ENCODE measurements at regions not wholly inside any gene's neighbourhood (a gene's known extent, or its start where the extent isn't known, plus 50 kb on each side); places are given as distances from the start of the nearest gene placed in this dataset.

- Histone ChIP-seq H3K27me3 (replicated peaks in 1 of 2; ENCODE audit: control insufficient read depth in 2 of 2, extremely low read depth in 1 of 2, insufficient read depth in 2 of 2, low read length in 1 of 2) (no peaks in the 10 kb centered on the region), H3K27ac (ENCODE audit: low read length) (peak overlapping the region; percentile 86), H3K36me3 (ENCODE audit: control insufficient read depth in 2 of 2, extremely low read depth in 1 of 2, insufficient read depth in 1 of 2, low read length in 1 of 2) (no peaks in the 10 kb centered on the region), H3K9me3 (no peaks in the 10 kb centered on the region), H3K4me3 (ENCODE audit: control insufficient read depth in 1 of 2, extremely low read depth in 1 of 2, low read length in 1 of 2) (no peak overlapping the region), H3K4me1 (ENCODE audit: control insufficient read depth in 1 of 2, extremely low read depth in 1 of 2, insufficient read depth in 2 of 2, low read length in 2 of 2) (peaks cover 24% of the 10 kb centered on the region in 2 experiments)
- DNase-seq (no peak), ATAC-seq (replicated peaks in 1 of 4) (no peak)
- H3K27me3 Mint-ChIP-seq = no peaks in the 10 kb centered on the region
- H3K4me1 Mint-ChIP-seq = peaks cover 18 to 32% (median 32%) of the 10 kb centered on the region in 3 donors
- H3K27ac Mint-ChIP-seq = peak overlapping the region; percentile 98 to 99
- CTCF ChIA-PET = no interaction called here
- no CpG with 5 or more reads among the region's 1 CpG for WGBS (ENCODE audit: insufficient coverage)
- H3K9me3 Mint-ChIP-seq = peaks cover 2 to 15% (median 4%) of the 10 kb centered on the region in 3 donors
- peaks cover 4% of the 10 kb centered on the region for H3K36me3 Mint-ChIP-seq
- H3K4me3 Mint-ChIP-seq = no peak overlapping the region
- POLR2A ChIA-PET = no interaction called here
These were observed 137.4 kb upstream of the DMAC1 start for GRCh38 chr9:7936996-7937395.

- Mint-ChIP-seq H3K4me1 (peaks cover 18 to 32% (median 32%) of the 10 kb centered on the region in 3 donors), H3K27me3 (no peaks in the 10 kb centered on the region), H3K36me3 (peaks cover 4% of the 10 kb centered on the region), H3K9me3 (peaks cover 2 to 15% (median 4%) of the 10 kb centered on the region in 3 donors), H3K27ac (peak overlapping the region; percentile 98 to 99), H3K4me3 (peak overlapping the region; percentile 58 to 78 (median 65))
- ChIA-PET CTCF (no interaction called here), POLR2A (interaction anchor here in 1 of 2 donors (1.0 kb wide), 1 partner anchor 132 kb away, joined by 3 read pairs; no protein-coding TSS in a partner anchor)
- no peaks in the 10 kb centered on the region for H3K36me3 ChIP-seq (ENCODE audit: control insufficient read depth in 2 of 2, extremely low read depth in 1 of 2, insufficient read depth in 1 of 2, low read length in 1 of 2)
- 69% methylated on average over 4 of the region's 4 CpGs for WGBS (ENCODE audit: insufficient coverage)
- H3K4me1 ChIP-seq (ENCODE audit: control insufficient read depth in 1 of 2, extremely low read depth in 1 of 2, insufficient read depth in 2 of 2, low read length in 2 of 2) = peaks cover 24% of the 10 kb centered on the region in 2 experiments
- peak overlapping the region; percentile 8 to 32 for H3K4me3 ChIP-seq (ENCODE audit: control insufficient read depth in 1 of 2, extremely low read depth in 1 of 2, low read length in 1 of 2)
- H3K27ac ChIP-seq (ENCODE audit: low read length) = peak overlapping the region; percentile 86
- DNase-seq = peak in 2 of 35 experiments; percentile 10
- ATAC-seq (replicated peaks in 1 of 4) = no peak
- H3K27me3 ChIP-seq (replicated peaks in 1 of 2; ENCODE audit: control insufficient read depth in 2 of 2, extremely low read depth in 1 of 2, insufficient read depth in 2 of 2, low read length in 1 of 2) = no peaks in the 10 kb centered on the region
- no peaks in the 10 kb centered on the region for H3K9me3 ChIP-seq
These were observed 136.6 kb upstream of the DMAC1 start for GRCh38 chr9:7936163-7936562.

DNA sequence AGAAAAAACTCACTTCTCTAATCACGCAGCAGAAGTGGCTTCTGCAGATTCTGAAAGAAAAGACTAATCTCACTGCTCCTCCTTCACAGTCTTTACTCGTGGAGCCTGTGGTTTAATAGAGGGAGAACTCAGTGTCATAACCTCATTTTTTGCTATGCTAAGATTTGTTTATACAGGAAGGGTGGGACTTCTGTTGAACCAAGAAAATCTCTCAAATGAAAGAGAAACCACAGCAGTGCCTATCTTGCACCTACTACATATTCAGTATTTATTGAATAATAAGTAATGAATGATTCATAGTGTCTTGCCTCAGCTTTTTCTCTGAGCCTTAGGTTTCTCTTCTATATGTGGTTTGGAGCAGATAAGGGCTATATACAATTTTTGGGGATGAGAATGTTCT lies 136.1 kb upstream of the DMAC1 start:
- peaks cover 24 to 27% of the 10 kb centered on the region in 2 experiments for H3K4me1 ChIP-seq (ENCODE audit: control insufficient read depth in 1 of 2, extremely low read depth in 1 of 2, insufficient read depth in 2 of 2, low read length in 2 of 2)
- Mint-ChIP-seq H3K9me3 (peaks cover 2 to 11% (median 4%) of the 10 kb centered on the region in 3 donors), H3K4me1 (peaks cover 23 to 37% (median 34%) of the 10 kb centered on the region in 3 donors), H3K4me3 (peak overlapping the region; percentile 58 to 78 (median 65)), H3K36me3 (peaks cover 4% of the 10 kb centered on the region), H3K27ac (peak overlapping the region; percentile 98 to 99), H3K27me3 (no peaks in the 10 kb centered on the region)
- no peaks in the 10 kb centered on the region for H3K36me3 ChIP-seq (ENCODE audit: control insufficient read depth in 2 of 2, extremely low read depth in 1 of 2, insufficient read depth in 1 of 2, low read length in 1 of 2)
- H3K9me3 ChIP-seq = no peaks in the 10 kb centered on the region
- CTCF ChIA-PET = no interaction called here
- H3K27me3 ChIP-seq (replicated peaks in 1 of 2; ENCODE audit: control insufficient read depth in 2 of 2, extremely low read depth in 1 of 2, insufficient read depth in 2 of 2, low read length in 1 of 2) = no peaks in the 10 kb centered on the region
- ATAC-seq (replicated peaks in 1 of 4) (peak; percentile 96 to 98 (median 97)), DNase-seq (peak in 12 of 35 experiments; percentile 0 to 69 (median 6))
- peak overlapping the region; percentile 8 to 32 for H3K4me3 ChIP-seq (ENCODE audit: control insufficient read depth in 1 of 2, extremely low read depth in 1 of 2, low read length in 1 of 2)
- POLR2A ChIA-PET = interaction anchor here in 1 of 2 donors (1.0 kb wide), 1 partner anchor 133 kb away, joined by 3 read pairs; no protein-coding TSS in a partner anchor
- H3K27ac ChIP-seq (ENCODE audit: low read length) = peak overlapping the region; percentile 86
- no CpG with 5 or more reads among the region's 2 CpGs for WGBS (ENCODE audit: insufficient coverage)

DNA sequence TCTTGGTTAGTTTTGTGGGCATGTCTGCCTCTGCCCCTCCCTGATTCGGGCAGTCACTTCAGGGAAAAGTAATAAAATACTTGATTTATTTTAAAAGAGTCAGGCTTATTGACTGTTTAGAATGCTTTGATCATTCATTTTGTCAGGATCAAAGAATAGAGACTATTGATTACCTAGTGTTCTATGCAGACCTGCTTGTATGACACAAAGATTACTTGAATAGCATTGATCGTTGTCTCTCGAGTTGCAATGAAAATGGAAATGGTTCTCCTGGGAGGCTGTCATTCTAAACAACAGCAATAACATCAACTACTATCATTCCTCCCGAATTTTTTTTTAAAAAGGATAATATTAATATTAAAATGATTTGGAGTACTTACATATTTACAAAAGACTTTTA lies 133.2 kb upstream of the DMAC1 start:
- Mint-ChIP-seq H3K9me3 (no peaks in the 10 kb centered on the region), H3K27ac (no peak overlapping the region), H3K4me3 (no peak overlapping the region), H3K4me1 (peaks cover 25 to 37% (median 37%) of the 10 kb centered on the region in 3 donors), H3K27me3 (no peaks in the 10 kb centered on the region), H3K36me3 (no peaks in the 10 kb centered on the region)
- no peak overlapping the region for H3K27ac ChIP-seq (ENCODE audit: low read length)
- no peaks in the 10 kb centered on the region for H3K36me3 ChIP-seq (ENCODE audit: control insufficient read depth in 2 of 2, extremely low read depth in 1 of 2, insufficient read depth in 1 of 2, low read length in 1 of 2)
- no peak overlapping the region for H3K4me3 ChIP-seq (ENCODE audit: control insufficient read depth in 1 of 2, extremely low read depth in 1 of 2, low read length in 1 of 2)
- DNase-seq (no peak), ATAC-seq (replicated peaks in 1 of 4) (no peak)
- H3K4me1 ChIP-seq (ENCODE audit: control insufficient read depth in 1 of 2, extremely low read depth in 1 of 2, insufficient read depth in 2 of 2, low read length in 2 of 2) = peaks cover 24 to 31% of the 10 kb centered on the region in 2 experiments
- ChIA-PET POLR2A (no interaction called here), CTCF (interaction anchor here in 1 of 2 donors (0.6 kb wide), 1 partner anchor 307 kb away, joined by 3 read pairs; no protein-coding TSS in a partner anchor)
- WGBS (ENCODE audit: insufficient coverage) = no CpG with 5 or more reads among the region's 4 CpGs
- no peaks in the 10 kb centered on the region for H3K9me3 ChIP-seq
- H3K27me3 ChIP-seq (replicated peaks in 1 of 2; ENCODE audit: control insufficient read depth in 2 of 2, extremely low read depth in 1 of 2, insufficient read depth in 2 of 2, low read length in 1 of 2) = no peaks in the 10 kb centered on the region

DNA sequence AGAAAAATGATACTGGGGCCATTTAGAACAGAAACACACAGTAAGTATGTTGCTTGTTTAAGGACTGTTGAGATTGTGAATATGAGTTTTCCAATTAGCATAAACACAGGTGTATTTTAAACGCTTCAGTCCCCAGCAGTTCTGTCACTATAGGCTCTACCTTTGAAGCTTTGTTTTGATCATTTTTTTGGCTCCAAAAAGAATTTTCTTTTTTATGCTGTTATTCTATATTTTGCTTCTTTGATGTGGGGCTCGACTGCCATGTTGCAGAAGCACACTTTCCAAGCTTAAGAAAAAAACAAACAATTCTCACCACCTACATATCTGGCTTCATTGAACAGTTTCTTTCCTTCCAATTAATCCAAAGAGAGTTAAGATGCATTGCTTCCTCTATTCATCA lies 131.0 kb upstream of the DMAC1 start:
- H3K27me3 ChIP-seq (replicated peaks in 1 of 2; ENCODE audit: control insufficient read depth in 2 of 2, extremely low read depth in 1 of 2, insufficient read depth in 2 of 2, low read length in 1 of 2) = no peaks in the 10 kb centered on the region
- Mint-ChIP-seq H3K36me3 (no peaks in the 10 kb centered on the region), H3K9me3 (peaks cover 0 to 6% (median 0%) of the 10 kb centered on the region in 3 donors), H3K4me3 (no peak overlapping the region), H3K27me3 (no peaks in the 10 kb centered on the region), H3K4me1 (peaks cover 16 to 19% (median 18%) of the 10 kb centered on the region in 3 donors), H3K27ac (peak overlapping the region in 1 of 2 donors; percentile 54)
- ATAC-seq (replicated peaks in 1 of 4) = no peak
- ChIA-PET POLR2A (interaction anchor here (0.6 to 1.1 kb wide), 2 partner anchors 46 to 1101 kb away, joined by 3 read pairs; no protein-coding TSS in a partner anchor), CTCF (interaction anchor here in 1 of 2 donors (0.7 kb wide), 1 partner anchor 46 kb away, joined by 3 read pairs; no protein-coding TSS in a partner anchor)
- peaks cover 10 to 15% of the 10 kb centered on the region in 2 experiments for H3K4me1 ChIP-seq (ENCODE audit: control insufficient read depth in 1 of 2, extremely low read depth in 1 of 2, insufficient read depth in 2 of 2, low read length in 2 of 2)
- H3K9me3 ChIP-seq = no peaks in the 10 kb centered on the region
- no peak overlapping the region for H3K4me3 ChIP-seq (ENCODE audit: control insufficient read depth in 1 of 2, extremely low read depth in 1 of 2, low read length in 1 of 2)
- WGBS (ENCODE audit: insufficient coverage) = no CpG with 5 or more reads among the region's 2 CpGs
- no peaks in the 10 kb centered on the region for H3K36me3 ChIP-seq (ENCODE audit: control insufficient read depth in 2 of 2, extremely low read depth in 1 of 2, insufficient read depth in 1 of 2, low read length in 1 of 2)
- DNase-seq = no peak
- H3K27ac ChIP-seq (ENCODE audit: low read length) = no peak overlapping the region

DNA sequence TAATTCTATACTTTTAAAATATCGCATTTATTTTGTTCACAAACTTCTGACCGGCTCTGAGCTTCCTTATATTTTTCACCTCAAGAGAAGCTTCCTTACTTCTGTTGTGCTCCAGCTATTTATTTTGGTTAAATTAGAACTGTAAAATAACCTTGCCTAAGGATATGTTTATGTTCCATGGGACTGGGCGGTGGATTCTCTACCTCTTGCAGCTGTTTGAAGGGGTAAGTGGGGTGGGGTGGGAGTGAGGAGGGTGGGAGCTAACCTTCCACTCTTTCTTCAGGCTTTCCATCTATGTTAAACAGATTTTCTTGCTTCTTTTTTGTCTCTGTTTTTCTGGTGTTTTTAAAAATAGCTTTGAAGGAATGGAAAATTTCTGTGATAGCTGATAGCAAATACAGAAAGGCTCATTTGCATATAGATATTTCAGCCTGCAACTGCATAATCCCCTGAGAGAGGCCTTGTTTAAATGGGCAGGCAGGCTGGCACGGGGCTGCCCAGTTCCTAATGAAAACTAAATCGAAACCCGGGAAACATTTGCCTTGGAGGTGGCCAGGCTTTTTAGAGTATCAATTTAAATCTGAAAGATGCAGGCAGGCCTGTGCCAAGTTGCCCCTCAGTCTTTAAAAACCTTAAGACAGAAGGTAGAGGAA lies 122.1 kb upstream of the DMAC1 start:
- Histone ChIP-seq H3K36me3 (ENCODE audit: control insufficient read depth in 2 of 2, extremely low read depth in 1 of 2, insufficient read depth in 1 of 2, low read length in 1 of 2) (no peaks in the 10 kb centered on the region), H3K27ac (ENCODE audit: low read length) (no peak overlapping the region), H3K4me3 (ENCODE audit: control insufficient read depth in 1 of 2, extremely low read depth in 1 of 2, low read length in 1 of 2) (no peak overlapping the region), H3K27me3 (replicated peaks in 1 of 2; ENCODE audit: control insufficient read depth in 2 of 2, extremely low read depth in 1 of 2, insufficient read depth in 2 of 2, low read length in 1 of 2) (no peaks in the 10 kb centered on the region), H3K9me3 (no peaks in the 10 kb centered on the region), H3K4me1 (ENCODE audit: control insufficient read depth in 1 of 2, extremely low read depth in 1 of 2, insufficient read depth in 2 of 2, low read length in 2 of 2) (no peaks in the 10 kb centered on the region)
- CTCF ChIA-PET = no interaction called here
- H3K36me3 Mint-ChIP-seq = no peaks in the 10 kb centered on the region
- no peak overlapping the region for H3K4me3 Mint-ChIP-seq
- H3K27ac Mint-ChIP-seq = no peak overlapping the region
- POLR2A ChIA-PET = no interaction called here
- WGBS (ENCODE audit: insufficient coverage) = 93% methylated on average over 3 of the region's 6 CpGs
- no peaks in the 10 kb centered on the region for H3K27me3 Mint-ChIP-seq
- DNase-seq (no peak), ATAC-seq (replicated peaks in 1 of 4) (no peak)
- no peaks in the 10 kb centered on the region for H3K4me1 Mint-ChIP-seq
- no peaks in the 10 kb centered on the region for H3K9me3 Mint-ChIP-seq
